HG02678 (cell line): ENCODE measurements at regions not wholly inside any gene's neighbourhood (a gene's known extent, or its start where the extent isn't known, plus 50 kb on each side); places are given as distances from the start of the nearest gene placed in this dataset.
"Not testable (repeated sequence)": the region's sequence is repeated elsewhere in the genome, so short reads cannot be mapped to it uniquely, and the experiment has no call there.

Source experiments
- ATAC-seq: cut with Tn5 transposase; IDR thresholded peaks from one replicate; pipeline ENCODE4 v1.9.1; 2021; ENCODE audit warnings: mild to moderate bottlenecking, moderate library complexity; ENCODE audit not compliant: unreplicated experiment

DNA sequence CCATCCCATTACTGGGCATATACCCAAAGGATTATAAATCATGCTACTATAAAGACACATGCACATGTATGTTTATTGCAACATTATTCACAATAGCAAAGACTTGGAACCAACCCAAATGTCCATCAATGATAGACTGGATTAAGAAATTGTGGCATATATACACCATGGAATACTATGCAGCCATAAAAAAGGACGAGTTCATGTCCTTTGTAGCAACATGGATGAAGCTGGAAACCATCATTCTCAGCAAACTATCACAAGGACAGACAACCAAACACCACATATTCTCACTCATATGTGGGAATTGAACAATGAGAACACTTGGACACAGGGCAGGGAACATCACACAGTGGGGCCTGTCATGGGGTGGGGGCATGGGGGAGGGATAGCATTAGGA, 181.5 kb upstream of the SPRY2 start:
- ATAC-seq = not testable (repeated sequence)

DNA sequence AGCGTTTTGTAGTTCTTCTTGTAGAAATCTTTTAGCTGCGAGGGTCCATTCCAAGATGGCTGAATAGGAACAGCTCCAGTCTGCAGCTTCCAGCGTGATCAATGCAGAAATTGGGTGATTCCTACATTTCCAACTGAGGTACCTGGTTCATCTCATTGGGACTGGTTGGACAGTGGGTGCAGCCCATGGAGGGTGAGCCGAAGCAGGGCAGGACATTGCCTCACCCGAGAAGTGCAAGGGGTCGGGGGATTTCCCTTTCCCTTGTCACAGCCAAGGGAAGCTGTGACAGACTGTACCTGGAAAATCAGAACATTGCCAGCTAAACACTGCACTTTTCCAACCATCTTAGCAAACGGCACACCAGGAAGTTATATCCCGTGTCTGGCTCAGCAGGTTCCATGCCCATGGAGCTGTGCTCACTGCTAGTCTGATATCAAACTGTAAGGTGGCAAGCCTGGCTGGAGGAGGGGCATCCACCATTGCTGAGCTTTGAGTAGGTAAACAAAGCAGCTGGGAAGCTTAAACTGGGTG, 176.0 kb upstream of the SPRY2 start:
- ATAC-seq = no peak

DNA sequence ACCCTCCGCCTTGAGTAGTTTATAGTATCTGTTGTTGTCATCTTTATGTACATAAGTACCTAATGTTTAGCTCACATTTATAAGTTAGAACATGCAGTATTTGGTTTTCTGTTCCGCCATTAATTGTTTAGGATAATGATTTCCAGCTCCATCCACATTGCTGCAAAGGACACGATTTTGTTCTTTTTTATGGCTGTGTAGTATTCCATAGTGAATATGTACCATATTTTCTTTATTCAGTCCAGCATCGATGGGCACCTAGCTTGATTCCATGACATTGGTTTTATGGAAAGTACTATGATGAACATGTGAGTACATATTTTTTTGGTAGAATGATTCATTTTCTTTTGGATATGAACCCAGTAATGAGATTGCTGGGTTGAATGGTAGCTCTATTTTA, 174.4 kb upstream of the SPRY2 start:
- ATAC-seq = no peak

DNA sequence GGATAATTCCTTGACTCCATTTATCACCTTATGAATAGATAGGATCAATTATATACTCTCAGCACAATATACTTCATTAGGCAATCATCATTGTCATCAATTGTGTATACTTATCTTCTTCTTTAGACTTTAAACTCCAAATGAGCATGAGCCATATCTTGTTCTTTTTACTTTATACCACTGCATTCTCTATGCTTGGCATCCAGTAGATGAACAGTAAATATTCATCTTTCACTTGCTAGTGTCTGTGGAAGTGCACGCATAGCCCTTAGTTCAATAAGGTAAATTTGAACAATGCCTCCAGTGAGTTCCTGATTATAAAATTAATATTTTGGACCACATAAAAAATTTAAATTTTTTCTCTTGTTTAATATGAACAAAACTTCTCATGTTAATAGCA, 172.3 kb upstream of the SPRY2 start:
- ATAC-seq = no peak

DNA sequence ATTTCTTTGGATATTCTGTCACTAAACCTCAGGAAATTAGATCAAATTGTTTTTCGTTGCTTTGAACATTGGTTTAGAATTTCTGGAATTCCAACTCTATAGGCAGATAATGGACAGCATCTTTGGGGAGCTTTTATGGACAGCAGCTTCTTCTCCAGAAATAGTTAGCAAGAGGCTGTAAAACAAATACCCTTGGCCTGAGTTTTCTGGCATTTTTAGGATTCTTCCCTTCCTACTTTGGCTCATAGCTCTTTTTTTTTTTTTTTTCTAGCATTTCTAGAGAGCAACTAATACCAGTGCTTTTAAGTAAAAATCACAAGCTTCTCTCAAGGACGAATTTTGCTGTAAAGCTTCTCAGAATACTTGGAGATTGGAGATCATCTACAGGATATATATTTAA, 169.8 kb upstream of the SPRY2 start:
- ATAC-seq = no peak

DNA sequence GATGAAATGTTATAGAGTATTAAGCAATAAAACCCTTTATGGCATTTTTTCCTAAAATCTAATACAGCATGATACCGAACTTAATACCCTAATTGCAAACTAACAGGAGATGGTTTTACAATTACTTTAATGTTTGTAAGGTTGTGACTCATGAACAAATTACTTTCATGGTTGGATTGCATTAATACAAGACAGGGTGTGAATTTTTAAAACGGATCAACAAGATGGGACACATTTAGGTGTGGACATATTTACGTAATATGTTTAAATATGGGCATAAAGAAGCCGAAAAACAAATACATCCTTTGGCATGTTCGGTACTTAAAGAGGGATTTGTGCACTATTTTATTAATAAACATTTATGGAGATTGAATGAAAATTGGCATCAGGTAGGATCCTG, 168.3 kb upstream of the SPRY2 start:
- ATAC-seq = no peak

DNA sequence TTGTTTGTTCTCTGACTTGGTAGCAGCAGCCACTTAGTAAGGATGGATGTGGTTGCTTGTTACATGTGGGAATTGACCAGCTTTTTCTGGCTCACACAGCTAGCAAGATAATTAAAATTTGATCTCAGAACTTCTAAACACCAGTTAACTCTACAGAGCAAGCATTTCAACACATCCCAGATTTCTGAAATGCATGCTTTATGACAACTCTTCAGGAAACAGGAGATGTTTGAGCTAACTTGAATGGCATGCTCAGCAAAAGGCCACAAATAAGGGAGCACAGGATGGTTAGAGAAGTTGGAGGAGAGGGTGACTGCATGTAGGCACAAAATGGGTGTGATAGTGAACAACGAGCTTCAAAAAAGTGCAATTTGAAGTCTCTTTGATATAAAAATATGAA, 167.1 kb upstream of the SPRY2 start:
- no peak for ATAC-seq

DNA sequence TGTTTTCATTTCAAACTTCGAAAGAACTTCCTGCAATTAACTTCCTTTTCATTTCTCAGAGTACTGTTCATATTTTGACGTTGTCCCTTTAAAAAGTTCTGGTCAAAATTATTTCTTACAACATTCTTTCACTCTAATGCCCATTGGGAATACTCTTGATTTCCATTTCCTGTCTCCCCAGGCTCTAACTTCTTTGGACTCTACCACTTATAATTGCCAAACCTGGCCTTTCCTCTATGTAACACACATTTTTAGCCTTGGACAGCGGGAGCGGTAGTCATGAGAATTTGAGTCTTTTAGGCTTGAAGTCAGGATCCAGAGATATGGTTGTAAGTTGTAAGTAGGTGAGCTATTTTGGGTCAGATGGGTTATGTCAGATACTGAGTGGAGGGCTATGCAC, 163.5 kb upstream of the SPRY2 start:
- no peak for ATAC-seq

DNA sequence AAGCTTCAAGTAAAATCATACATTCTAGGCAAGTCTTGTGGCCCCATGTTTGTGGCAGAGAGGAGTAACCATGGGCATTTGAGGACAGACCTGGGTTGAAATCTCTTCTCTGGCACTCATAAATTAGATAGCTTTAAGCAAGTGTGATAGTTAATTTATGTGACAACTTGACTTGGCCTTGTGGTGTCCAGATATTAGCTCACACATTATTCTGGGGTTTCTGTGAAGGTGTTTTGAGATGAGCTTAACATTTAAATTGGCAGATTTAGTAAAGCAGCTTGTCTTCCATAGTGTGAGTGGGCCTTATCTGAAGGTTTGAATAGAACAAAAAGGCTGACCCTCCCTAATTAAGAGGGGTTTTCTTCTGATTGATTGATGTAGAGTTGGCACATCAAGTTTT, 161.4 kb upstream of the SPRY2 start:
- no peak for ATAC-seq

DNA sequence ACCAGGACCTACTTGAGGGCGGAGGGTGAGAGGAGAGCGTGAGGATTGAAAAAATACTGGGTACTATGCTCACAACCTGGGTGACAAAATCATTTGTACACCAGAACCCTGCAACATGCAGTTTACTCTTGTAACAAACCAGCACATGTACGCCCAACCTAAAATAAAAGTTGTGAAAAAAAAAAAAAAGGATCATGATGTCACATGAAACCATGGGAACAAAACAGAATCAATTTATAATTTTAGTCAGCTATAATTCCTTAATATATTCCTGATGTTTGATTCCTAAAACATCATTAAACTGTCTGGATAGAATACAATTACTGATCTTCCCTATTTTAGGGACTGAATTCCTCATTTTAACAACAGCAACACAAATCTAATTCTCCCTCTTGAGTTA, 160.6 kb upstream of the SPRY2 start:
- no peak for ATAC-seq

DNA sequence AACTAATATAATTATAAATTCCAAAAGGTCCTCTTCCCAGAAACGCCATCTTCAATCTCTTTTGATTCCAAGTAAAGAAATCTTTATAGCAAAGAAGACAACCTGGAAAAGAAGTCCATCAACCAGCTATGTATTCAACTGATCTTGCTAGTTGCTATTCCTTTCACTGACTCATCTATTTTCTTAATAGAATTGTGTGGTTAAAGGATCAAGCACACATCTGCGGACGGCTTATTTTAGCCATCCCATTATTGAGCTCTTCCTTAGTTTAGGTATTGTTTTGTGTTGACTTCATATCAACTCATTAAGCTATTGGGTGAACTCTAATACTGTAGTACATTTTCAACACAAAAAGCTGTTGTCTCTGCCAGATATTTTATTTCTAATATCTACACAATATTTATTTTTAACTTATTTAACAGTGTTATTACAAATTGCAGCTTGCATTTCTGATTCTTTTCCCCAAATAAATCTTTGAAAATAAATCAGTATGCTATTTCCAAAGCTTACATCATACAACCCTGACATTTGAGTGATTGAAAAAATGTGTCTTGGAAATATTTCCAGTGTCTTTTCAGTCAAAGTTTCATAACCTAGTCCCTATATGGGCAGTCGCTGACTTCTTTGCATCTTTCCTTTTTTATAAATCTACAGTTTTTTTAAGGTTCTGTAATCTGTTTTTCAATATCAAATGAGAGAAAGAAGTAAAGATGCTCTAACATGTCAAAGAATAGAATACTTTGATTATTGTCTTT, 158.8 kb upstream of the SPRY2 start:
- no peak for ATAC-seq

DNA sequence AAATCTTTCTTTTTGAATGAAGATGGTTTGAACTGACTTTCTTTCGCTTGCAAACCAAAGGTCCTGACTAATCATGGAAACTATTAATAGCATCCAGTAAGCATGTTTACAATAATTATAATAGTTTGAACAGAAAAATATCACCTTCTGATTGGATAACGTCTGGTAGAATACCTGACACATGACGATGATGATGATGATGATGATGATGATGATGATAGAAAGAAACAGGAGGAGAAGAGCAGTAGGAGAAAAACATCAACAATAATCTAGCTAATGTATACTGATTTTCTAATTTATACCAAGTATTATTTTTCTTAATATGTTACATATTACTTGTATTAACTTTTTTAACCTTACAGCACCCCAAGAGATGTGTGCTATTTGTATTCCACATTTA, 157.5 kb upstream of the SPRY2 start:
- ATAC-seq = no peak

DNA sequence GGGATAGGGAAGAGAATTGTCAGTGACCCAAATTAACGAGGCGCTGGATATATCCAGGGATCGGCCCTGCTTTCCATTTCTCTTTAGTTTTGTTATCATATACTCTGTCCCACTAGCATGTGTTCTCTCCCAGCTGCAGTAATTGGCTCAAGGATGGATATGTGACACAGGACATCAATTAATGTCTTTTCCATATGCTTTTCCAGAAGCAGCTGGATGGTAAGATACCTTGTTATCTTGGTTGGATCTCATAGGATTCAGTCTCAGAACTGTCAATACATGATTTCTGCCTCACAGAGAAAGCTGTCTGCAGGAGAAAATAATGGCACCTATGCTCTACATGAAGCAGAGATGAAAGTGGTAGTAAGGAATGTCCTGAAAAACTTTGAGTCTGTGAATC, 157.1 kb upstream of the SPRY2 start:
- ATAC-seq = no peak

DNA sequence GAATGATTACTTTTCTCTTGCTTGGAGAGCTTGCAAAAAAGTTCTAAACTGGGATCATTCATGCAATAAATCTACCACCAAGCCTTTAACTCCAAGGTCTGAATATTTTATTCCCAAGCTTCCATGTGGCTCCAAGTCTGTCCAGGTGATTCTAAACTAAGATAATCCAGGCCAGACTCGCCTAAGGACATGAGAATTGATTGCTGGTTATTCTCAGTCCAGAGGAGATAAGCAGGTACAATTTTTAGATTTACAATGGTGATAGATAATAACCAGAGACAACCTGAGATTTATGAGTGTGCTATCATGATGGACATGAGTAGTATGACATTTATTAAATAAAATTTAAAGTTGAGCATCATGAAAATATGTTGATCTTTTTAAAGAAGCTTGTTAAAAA, 156.5 kb upstream of the SPRY2 start:
- no peak for ATAC-seq

DNA sequence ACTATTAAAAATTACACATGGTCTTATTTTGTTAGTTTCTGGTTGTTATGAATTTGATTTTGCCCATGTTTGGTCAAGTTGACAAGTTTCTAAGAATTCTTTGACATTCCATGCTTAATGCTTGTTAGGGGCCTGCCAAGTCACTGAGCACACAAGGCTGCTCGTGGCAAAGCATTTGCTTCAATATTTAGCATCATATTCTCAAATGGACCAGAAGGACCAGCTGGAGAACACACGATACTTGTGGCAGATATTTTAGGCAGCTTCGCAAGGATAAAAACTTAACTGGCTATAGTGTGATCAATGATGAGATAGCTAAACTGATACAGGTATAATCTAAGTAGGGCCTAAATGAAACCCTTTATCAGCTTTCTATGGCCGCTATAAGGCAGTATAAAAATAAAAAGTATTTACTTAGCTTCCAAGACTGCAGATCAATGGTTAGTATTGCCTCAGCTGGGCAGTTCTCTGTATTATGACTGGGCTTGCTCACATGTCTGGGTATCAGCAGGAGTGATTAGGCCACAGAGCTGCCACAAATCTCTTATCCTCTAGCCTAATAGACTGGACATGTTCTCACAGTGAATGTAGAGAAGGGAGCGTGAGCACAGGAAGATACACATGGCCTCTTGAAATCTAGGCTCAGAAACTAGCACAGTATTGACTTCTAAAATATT, 155.9 kb upstream of the SPRY2 start:
- ATAC-seq = no peak

DNA sequence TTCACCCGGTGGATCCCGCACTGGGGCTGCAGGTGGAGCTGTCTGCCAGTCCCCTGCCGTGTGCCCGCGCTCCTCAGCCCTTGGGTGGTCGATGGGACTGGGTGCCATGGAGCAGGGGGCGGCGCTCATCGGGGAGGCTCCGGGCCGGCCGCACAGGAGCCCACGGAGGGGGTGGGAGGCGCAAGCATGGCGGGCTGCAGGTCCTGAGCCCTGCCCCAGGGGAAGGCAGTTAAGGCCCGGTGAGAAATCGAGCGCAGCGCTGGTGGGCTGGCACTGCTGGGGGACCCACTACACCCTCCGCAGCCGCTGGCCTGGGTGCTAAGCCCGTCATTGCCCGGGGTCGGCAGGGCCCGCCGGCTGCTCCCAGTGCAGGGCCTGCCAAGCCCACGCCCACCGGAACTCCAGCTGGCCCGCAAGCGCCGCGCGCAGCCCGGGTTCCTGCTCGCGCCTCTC, 149.6 kb upstream of the SPRY2 start:
- not testable (repeated sequence) for ATAC-seq

DNA sequence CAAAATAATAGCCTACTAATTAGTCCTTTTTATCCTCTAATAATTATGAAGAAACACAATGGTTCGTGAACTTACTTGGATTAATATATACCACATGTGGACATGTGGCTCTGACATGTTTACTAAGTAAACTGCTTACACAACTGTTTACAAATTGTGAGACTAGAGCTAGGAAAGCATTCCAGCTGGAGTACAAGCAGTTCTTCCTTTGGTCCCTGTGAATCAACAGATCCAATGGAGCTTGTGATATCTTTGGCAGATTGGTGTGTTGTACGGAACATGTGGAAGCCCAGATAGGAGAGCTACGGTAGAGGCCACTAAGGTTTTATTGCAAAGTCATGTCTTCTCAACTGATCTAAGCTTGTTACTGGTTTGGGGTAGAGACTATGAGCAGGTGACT, 145.5 kb upstream of the SPRY2 start:
- ATAC-seq = no peak

DNA sequence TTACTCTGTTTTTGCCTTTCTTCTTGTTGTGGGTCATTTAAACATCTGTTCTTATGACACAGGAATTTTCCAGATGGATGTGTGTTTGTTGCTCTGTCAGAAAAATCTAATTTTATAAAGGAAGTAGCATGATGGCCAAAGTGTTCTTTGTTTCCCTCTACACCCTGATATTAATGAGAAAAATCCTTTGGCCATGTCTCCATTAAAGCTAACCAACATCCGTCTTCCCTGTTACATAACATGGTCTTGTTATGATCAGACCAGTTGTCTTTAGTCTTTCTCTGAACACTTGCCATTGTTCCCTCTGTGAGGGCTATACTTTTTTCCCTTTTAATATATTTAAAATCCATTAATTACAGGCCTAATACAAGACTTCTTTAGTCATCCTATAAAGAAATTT, 142.2 kb upstream of the SPRY2 start:
- no peak for ATAC-seq

DNA sequence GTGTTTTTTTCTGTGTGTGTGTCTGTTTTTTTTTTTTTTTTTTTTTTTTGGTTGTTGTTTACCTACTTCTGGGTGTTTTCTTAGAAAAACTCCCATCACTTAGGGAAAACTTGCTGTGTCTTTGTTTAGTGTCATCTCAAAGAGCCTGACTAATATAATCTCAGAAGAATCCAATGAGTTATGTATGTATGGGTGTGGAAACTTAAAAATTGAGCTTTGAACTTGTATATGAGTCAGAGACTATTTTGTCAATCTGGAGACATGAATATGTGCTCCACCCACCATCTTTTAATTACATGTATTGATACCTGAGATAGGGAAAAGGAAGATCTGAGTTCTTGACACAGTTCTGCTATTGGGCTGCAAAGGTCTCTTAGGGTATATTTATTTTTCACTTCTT, 140.7 kb upstream of the SPRY2 start:
- ATAC-seq = no peak

DNA sequence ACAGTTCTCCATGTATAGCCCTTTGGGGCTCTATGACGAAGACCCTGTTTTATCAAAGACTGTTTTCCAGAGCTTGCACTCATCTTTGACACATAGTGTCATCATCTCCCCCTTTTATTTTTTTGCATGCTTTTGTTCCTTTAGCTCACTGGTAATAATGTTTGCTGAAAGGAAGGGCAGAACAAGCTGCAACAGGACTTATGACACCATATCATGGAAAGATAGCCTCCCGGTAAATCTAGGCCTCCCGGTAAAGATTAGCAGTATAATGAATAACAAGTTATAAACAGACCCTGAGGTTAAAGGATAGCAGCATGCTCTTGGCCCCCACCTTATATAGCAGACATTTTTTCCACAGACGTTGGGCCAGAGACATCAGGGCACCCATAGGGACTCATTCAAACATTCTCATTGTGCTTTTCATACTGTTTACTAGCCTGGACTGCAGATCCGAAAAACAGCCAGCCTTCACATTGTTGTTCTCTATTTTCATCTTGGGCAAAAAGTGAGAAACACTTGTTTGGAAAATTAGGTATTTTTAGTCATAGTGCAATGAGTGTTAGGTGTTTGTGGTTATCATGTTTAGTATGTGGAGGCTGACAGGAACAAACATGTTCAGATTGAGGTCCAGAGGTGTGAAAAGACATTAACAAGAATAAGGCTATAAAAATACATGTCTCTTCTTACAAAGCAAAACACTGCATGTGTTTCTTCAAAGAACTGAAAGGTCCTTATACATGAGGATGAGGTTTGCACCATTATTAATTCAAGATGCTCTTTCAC, 136.9 kb upstream of the SPRY2 start:
- ATAC-seq = no peak

DNA sequence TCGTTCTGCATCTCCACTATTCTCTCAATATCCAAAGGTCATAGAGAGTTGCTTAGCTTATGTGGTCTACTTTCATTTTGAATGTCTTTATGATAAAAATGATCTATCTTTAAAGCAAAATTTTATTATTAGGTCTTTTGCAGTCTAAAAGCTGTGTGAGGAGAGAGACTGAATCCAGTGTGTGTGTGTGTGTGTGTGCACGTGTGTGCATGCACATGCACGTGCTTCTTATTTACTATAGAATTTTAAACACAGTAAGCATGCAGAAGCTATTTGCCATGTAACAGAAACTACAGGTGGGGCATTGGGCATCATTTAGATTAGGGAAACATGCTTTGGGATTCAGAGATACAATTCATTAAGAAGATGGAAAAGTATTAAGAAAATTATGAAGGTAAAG, 136.0 kb upstream of the SPRY2 start:
- ATAC-seq = no peak

DNA sequence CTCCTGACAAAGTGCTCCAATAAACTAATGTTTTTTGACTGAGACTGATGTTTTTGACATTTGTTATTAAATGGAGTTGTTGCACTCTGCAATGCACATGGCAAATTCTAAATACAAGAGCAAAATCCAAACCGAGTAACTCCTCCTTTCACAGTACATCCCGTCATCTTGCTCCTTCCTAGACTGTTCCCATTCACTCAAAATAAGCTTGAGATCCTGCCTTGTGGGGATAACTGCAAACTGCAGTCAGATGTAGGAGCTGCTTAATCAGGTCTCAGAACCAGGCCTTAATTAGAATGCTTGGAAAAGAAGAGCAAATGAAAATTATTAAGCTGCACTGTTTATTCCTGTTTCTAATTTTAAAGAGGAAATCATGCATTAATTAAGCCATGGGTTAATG, 134.8 kb upstream of the SPRY2 start:
- no peak for ATAC-seq
